GM10266 (cell line): ENCODE measurements at regions not wholly inside any gene's neighbourhood (a gene's known extent, or its start where the extent isn't known, plus 50 kb on each side); places are given as distances from the start of the nearest gene placed in this dataset.

Source experiments
- DNase-seq: peaks from one replicate; pipeline ENCODE4 v3.0.0; 2012; ENCODE audit errors: extremely low spot score
- TF ChIP-seq, protein P1 (sequence below): IDR thresholded peaks from 2 replicates; pipeline ENCODE4 v1.5.1; 2012; ENCODE audit warnings: mild to moderate bottlenecking, low read depth; ENCODE audit not compliant: control insufficient read depth, insufficient read depth; ENCODE audit errors: missing control alignments

DNA sequence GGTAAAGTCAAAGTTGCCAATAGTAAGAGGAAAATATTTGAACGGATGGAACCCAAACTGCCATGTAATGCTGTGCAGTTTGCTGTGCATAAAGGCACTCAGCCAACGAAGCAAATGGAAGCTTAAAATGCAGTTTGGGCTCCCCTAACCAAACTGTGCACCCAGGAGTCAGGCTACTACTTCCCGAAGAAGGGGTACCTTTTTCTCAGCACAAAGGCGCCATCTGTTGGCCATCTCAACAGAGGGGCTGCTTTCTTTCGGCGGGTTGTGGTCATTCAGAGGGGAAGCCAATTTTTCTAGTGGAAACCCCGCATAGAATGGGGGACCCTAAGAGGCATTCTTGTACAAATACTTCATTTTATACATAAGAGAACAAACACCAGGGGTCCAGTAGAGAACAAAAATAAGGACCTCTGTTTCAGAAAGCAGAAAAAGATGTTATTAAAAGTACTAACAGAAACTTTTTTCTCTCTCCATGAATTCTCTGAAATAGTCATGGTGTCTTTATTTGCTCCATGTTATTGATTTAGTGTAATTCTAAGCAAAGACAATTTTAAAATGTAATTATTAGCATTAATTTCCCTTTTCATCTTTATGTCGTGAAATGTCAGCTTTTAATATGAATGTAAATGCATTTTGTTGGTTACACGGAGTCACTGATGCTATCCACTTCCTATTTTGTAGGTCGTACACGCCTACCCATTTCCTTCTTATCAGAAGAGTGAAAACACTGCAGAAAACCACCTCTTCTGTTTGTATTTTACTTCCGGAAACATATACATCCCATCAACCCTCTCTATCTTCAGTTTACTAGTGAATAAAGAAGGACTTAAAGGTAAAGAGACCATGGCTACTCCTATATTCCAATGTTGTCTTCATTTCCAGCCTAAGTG, 453.3 kb downstream of the KCNJ2 start:
- peak; percentile 21 for DNase-seq

DNA sequence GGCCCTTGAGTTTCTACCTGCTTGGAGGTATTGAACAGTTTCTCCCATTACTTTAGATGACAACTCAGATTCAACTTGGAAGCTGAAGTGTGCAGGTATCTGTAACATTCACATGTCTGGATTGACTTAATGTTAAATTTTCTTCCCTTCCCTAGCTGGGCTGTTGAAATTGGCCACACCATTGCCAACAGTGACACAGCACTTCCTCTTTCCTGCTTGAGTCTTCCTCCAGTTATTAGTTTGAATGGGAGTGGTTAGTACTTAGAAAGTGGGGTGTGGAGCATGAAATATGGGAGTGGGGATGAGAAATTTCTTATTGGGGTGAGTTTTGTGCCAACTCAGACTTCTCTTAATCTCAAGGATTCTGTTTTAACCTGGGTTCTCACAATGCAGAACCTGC, 454.9 kb downstream of the KCNJ2 start:
- TF ChIP-seq, protein P1, sequence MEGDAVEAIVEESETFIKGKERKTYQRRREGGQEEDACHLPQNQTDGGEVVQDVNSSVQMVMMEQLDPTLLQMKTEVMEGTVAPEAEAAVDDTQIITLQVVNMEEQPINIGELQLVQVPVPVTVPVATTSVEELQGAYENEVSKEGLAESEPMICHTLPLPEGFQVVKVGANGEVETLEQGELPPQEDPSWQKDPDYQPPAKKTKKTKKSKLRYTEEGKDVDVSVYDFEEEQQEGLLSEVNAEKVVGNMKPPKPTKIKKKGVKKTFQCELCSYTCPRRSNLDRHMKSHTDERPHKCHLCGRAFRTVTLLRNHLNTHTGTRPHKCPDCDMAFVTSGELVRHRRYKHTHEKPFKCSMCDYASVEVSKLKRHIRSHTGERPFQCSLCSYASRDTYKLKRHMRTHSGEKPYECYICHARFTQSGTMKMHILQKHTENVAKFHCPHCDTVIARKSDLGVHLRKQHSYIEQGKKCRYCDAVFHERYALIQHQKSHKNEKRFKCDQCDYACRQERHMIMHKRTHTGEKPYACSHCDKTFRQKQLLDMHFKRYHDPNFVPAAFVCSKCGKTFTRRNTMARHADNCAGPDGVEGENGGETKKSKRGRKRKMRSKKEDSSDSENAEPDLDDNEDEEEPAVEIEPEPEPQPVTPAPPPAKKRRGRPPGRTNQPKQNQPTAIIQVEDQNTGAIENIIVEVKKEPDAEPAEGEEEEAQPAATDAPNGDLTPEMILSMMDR, result no peak
- no peak for DNase-seq

More for the DNA sequence above, 453.3 kb downstream of the KCNJ2 start:
- TF ChIP-seq, protein P1, result peak; percentile 24

DNA sequence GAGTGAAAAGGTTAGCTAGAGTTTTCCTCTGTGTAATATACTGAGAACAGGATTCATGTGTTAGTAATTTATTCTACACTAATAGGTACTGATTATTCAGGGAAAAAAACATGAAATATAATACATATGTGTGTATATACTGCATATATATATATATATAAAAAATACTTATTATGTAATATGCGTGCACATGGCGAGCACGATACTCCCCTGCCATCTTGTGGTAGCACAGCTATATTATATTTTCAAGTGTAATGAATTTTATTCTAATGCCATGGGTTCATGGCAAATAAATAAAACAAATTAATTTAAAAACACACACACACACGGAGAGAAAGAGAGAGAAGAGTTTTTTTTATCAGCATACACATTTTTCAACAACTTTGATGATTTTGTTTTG, 460.6 kb downstream of the KCNJ2 start:
- TF ChIP-seq, protein P1, result no peak
- no peak for DNase-seq

DNA sequence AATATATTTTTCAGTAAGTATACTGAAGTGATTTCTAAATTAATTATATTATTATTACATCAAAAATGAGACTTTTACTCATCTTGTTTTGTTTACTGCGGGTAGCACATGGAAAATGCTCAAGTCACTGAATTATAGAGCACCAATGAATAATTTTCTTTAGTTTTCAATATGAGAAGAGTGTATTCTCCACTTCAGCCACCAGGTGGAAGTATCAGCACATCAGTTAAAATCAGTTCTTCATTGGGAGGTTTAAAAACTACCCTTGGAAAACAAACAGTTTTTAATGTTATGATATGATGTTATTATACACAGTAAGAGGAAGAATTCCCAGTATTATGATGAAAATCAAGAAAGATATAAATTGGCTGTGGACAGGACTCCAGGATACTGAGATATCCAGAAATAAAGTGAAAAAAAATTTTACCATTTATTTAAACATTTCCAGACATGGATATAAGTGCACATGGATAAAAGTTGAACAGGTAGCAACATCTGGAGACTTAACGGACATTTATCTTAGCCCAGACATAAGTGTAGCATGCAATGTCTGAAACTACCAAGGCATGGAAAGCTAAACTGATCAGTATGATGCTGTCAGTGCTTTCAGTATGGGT, 467.3 kb downstream of the KCNJ2 start:
- DNase-seq, result peak; percentile 37
- TF ChIP-seq, protein P1, result peak; percentile 47

DNA sequence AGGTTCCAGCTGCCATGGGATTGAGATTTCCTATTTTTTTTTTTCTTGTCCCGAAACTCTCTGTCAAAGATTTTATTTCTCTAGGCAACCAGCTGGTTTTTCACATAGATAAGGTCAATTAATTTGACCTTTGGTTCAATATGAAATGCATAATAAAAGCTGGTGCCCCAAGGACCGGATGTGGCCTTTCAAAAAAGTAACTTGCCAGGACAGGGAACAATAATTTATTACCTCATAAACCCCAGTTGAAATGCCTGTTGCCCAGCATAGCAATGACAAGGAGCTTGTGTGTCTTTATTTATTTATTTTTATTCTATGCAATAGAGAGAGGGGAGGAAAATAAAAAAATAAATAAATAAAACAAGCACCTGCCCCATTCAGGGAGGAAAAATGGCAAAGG, 472.7 kb downstream of the KCNJ2 start:
- TF ChIP-seq, protein P1, result no peak
- DNase-seq, result no peak

DNA sequence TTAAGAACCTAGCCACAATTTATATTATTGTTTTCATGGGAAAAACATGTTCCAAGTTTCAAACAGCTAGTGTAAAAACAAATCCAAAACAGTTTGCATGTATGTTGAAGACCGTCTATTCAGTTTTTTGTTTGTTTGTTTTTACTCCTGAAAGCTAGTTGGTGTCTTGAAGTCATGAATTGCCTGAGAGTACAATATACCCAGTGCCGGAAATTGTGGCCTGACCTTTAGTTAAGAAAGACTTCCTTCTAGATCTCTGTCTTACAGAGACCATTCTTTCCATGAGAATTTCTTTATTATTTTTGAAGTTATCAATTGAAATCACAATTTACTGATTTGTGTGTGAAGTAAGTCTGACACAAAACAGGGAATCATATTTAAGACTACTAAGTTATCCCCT, 474.8 kb downstream of the KCNJ2 start:
- no peak for DNase-seq
- TF ChIP-seq, protein P1, result no peak

DNA sequence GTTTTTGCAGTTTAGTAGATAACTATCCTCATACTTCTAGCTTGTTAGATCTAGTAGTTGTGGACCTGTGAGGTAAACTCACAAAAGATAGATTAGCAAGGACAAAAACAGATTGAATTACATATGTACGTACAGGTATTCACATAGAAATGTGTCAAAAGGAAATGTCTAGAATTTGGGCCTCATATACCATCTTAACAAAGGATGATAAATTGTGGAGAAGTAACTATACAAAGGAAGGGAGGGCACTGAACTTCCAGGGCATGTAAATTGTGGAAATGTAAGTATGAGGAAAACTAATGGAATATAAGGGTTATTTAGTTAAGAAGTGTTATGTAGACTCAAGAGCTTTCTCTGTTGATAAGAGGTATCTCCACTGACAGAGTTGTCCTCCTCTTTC, 477.3 kb downstream of the KCNJ2 start:
- TF ChIP-seq, protein P1, result no peak
- no peak for DNase-seq
